ENCODE measurements at regions not wholly inside any gene's neighbourhood (a gene's known extent, or its start where the extent isn't known, plus 50 kb on each side); places are given as distances from the start of the nearest gene placed in this dataset.
"Not testable (repeated sequence)": the region's sequence is repeated elsewhere in the genome, so short reads cannot be mapped to it uniquely, and the experiment has no call there.

DNA sequence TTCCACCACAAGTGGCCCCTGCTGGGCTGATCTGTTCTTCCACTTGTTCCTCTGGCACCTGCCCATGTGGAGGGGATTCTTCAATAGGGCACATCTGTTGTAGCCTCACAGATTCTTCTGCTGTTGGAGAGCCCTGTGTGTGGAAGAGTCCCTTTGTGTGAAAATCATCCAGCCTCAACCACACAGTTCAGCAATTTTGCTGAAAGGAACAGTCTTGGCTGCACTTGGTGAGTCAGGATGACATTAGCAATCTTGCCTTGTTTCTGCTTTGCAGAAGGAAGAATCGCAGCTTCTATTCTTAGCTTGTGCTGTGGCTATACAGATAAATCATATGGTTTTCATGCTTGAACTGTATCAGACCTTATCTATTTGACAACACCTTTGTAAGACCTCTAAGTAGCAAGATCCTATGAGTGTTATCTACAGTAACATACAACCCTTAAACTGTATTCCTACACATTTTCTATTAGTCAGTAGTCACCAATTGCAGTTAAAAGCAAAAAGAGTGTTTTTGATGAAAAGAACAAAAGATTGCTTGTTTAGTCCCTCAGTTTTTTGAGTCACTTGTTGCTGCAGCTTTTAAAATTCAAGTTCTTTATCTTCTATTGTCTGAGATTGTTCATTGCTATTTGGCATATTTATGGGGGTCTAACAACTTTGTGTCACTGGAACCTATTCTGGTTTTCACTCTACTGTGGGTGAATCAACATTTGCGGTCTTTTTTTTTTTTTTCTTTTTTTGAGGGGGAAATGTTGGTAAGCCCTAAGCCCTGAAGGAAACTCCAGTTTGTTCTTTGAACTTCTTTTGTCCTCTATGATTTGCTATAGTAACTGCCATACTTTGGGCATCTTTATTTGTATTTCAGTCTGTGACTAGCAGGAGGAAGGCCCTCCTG, 231.6 kb downstream of the TFAP2B start:
- 38 to 39% methylated on average over 2 of the region's 2 CpGs for WGBS, 2 donors
- H3K36me3 ChIP-seq (ENCODE audit: control insufficient read depth in 4 of 4, insufficient read depth in 4 of 4, low read length in 4 of 4): no peaks in the 10 kb centered on the region
- TF ChIP-seq, protein P1, sequence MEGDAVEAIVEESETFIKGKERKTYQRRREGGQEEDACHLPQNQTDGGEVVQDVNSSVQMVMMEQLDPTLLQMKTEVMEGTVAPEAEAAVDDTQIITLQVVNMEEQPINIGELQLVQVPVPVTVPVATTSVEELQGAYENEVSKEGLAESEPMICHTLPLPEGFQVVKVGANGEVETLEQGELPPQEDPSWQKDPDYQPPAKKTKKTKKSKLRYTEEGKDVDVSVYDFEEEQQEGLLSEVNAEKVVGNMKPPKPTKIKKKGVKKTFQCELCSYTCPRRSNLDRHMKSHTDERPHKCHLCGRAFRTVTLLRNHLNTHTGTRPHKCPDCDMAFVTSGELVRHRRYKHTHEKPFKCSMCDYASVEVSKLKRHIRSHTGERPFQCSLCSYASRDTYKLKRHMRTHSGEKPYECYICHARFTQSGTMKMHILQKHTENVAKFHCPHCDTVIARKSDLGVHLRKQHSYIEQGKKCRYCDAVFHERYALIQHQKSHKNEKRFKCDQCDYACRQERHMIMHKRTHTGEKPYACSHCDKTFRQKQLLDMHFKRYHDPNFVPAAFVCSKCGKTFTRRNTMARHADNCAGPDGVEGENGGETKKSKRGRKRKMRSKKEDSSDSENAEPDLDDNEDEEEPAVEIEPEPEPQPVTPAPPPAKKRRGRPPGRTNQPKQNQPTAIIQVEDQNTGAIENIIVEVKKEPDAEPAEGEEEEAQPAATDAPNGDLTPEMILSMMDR (IDR thresholded peaks at IDR 0.05; ENCODE audit: control extremely low read depth, extremely low read depth): no peak
- no peak for DNase-seq
- no peak overlapping the region for H3K27ac ChIP-seq (ENCODE audit: low read depth in 1 of 2, low read length in 1 of 2)
- H3K4me3 ChIP-seq: no peak overlapping the region
- H3K9ac ChIP-seq (ENCODE audit: insufficient read depth in 1 of 2, low read length in 2 of 2): no peak overlapping the region
- no peak for ATAC-seq (ENCODE audit: insufficient read depth, low FRiP score)
- no peaks in the 10 kb centered on the region for H3K9me3 ChIP-seq (ENCODE audit: control insufficient read depth in 4 of 4, insufficient read depth in 3 of 4, low read length in 3 of 4)
- H3K27me3 ChIP-seq (ENCODE audit: control insufficient read depth in 3 of 3, insufficient read depth in 3 of 3, low read length in 2 of 3): no peaks in the 10 kb centered on the region
- no peaks in the 10 kb centered on the region for H3K4me1 ChIP-seq (ENCODE audit: control insufficient read depth in 5 of 5, insufficient read depth in 5 of 5, low read length in 5 of 5)

GRCh38 chr6:51052716-51053115, 234.0 kb downstream of the TFAP2B start:
- not testable (repeated sequence) for ATAC-seq (ENCODE audit: insufficient read depth, low FRiP score)

DNA sequence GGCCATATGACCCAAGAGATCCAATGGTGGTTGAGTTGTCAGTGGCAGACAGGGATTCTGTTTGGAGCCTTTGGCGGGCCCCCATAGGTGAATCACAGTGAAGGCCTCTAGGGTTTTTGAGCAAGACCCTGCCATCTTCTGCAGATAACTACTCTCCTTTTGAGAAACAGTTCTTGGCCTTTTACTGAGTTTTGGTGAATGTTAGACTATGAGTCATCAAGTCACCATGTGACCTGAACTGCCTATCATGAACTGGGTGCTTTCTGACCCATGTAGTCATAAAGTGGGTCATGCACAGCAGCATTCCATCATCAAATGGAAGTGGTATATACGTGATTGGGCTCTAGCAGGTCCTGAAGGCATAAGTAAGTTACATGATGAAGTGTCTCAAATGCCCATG, 236.6 kb downstream of the TFAP2B start:
- not testable (repeated sequence) for H3K27ac ChIP-seq (ENCODE audit: low read depth in 1 of 2, low read length in 1 of 2); H3K4me1 ChIP-seq (ENCODE audit: control insufficient read depth in 5 of 5, insufficient read depth in 5 of 5, low read length in 5 of 5); H3K9ac ChIP-seq (ENCODE audit: insufficient read depth in 1 of 2, low read length in 2 of 2); H3K9me3 ChIP-seq (ENCODE audit: control insufficient read depth in 4 of 4, insufficient read depth in 3 of 4, low read length in 3 of 4); H3K36me3 ChIP-seq (ENCODE audit: control insufficient read depth in 4 of 4, insufficient read depth in 4 of 4, low read length in 4 of 4); DNase-seq; H3K4me3 ChIP-seq; H3K27me3 ChIP-seq (ENCODE audit: control insufficient read depth in 3 of 3, insufficient read depth in 3 of 3, low read length in 2 of 3); ATAC-seq (ENCODE audit: insufficient read depth, low FRiP score)
- whole genome bisulfite sequencing, 2 donors: 78 to 90% methylated on average over 2 of the region's 2 CpGs

More at GRCh38 chr6:51052716-51053115, 234.0 kb downstream of the TFAP2B start:
- H3K4me3 ChIP-seq; H3K9me3 ChIP-seq (ENCODE audit: control insufficient read depth in 4 of 4, insufficient read depth in 3 of 4, low read length in 3 of 4); DNase-seq; H3K4me1 ChIP-seq (ENCODE audit: control insufficient read depth in 5 of 5, insufficient read depth in 5 of 5, low read length in 5 of 5); H3K9ac ChIP-seq (ENCODE audit: insufficient read depth in 1 of 2, low read length in 2 of 2); H3K36me3 ChIP-seq (ENCODE audit: control insufficient read depth in 4 of 4, insufficient read depth in 4 of 4, low read length in 4 of 4); H3K27me3 ChIP-seq (ENCODE audit: control insufficient read depth in 3 of 3, insufficient read depth in 3 of 3, low read length in 2 of 3); H3K27ac ChIP-seq (ENCODE audit: low read depth in 1 of 2, low read length in 1 of 2): not testable (repeated sequence)
- 84 to 85% methylated on average over 2 of the region's 2 CpGs for WGBS, 2 donors

GRCh38 chr6:51057296-51057695, 238.6 kb downstream of the TFAP2B start:
- WGBS, 2 donors: 83 to 91% methylated on average over 4 of the region's 4 CpGs
- TF ChIP-seq, protein P1 (IDR thresholded peaks at IDR 0.05; ENCODE audit: control extremely low read depth, extremely low read depth): no peak
- Histone ChIP-seq H3K4me3 (no peak overlapping the region), H3K9me3 (ENCODE audit: control insufficient read depth in 4 of 4, insufficient read depth in 3 of 4, low read length in 3 of 4) (peaks cover 0 to 3% (median 0%) of the 10 kb centered on the region in 4 donors), H3K36me3 (ENCODE audit: control insufficient read depth in 4 of 4, insufficient read depth in 4 of 4, low read length in 4 of 4) (no peaks in the 10 kb centered on the region), H3K4me1 (ENCODE audit: control insufficient read depth in 5 of 5, insufficient read depth in 5 of 5, low read length in 5 of 5) (no peaks in the 10 kb centered on the region), H3K9ac (ENCODE audit: insufficient read depth in 1 of 2, low read length in 2 of 2) (no peak overlapping the region), H3K27me3 (ENCODE audit: control insufficient read depth in 3 of 3, insufficient read depth in 3 of 3, low read length in 2 of 3) (no peaks in the 10 kb centered on the region), H3K27ac (ENCODE audit: low read depth in 1 of 2, low read length in 1 of 2) (no peak overlapping the region)
- ATAC-seq (ENCODE audit: insufficient read depth, low FRiP score) (no peak), DNase-seq (no peak)
